Kidney epithelial cell (primary cell): ENCODE measurements at regions not wholly inside any gene's neighbourhood (a gene's known extent, or its start where the extent isn't known, plus 50 kb on each side); places are given as distances from the start of the nearest gene placed in this dataset.
"Not testable (repeated sequence)": the region's sequence is repeated elsewhere in the genome, so short reads cannot be mapped to it uniquely, and the experiment has no call there.

ENCODE experiments used
- DNase-seq: peaks from one replicate; pipeline ENCODE4 v3.0.0-alpha.2; 2010; ENCODE audit warnings: low read depth
- H3K27me3 ChIP-seq: 2 replicates; pipeline ENCODE4 v1.6.0; 2011; ENCODE audit warnings: low read length; ENCODE audit not compliant: control insufficient read depth, insufficient read depth
- H3K36me3 ChIP-seq: 2 replicates; pipeline ENCODE4 v1.5.1; 2011; ENCODE audit warnings: low read length; ENCODE audit not compliant: control insufficient read depth, insufficient read depth
- H3K4me3 ChIP-seq: 2 replicates; pipeline ENCODE4 v1.5.1; 2011; ENCODE audit warnings: low read depth, mild to moderate bottlenecking, control low read depth, low read length
- TF ChIP-seq, protein P1 (sequence below): IDR thresholded peaks from 2 replicates; pipeline ENCODE4 v1.5.1; 2011; ENCODE audit warnings: mild to moderate bottlenecking, moderate library complexity, low read length, control low read depth, inconsistent platforms; ENCODE audit not compliant: insufficient read depth, poor library complexity, severe bottlenecking

DNA sequence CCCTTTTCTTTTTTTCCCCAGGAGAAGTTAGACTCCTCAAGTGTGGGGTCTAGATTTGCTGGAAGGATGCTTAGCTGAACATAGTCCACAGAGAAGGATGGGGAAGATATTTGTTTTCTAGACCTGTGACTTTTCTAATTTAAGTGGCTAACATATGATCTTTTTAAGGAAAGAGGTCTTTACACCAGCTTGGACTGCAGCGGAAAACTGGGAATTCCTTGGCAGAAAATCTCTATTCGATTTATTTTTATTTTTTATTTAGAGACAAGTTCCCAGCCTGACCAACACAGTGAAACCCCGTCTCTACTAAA is 148.4 kb downstream of the MYCN start:
- Histone ChIP-seq H3K36me3 (no peaks in the 10 kb centered on the region), H3K27me3 (no peaks in the 10 kb centered on the region), H3K4me3 (no peak overlapping the region)
- TF ChIP-seq, protein P1, sequence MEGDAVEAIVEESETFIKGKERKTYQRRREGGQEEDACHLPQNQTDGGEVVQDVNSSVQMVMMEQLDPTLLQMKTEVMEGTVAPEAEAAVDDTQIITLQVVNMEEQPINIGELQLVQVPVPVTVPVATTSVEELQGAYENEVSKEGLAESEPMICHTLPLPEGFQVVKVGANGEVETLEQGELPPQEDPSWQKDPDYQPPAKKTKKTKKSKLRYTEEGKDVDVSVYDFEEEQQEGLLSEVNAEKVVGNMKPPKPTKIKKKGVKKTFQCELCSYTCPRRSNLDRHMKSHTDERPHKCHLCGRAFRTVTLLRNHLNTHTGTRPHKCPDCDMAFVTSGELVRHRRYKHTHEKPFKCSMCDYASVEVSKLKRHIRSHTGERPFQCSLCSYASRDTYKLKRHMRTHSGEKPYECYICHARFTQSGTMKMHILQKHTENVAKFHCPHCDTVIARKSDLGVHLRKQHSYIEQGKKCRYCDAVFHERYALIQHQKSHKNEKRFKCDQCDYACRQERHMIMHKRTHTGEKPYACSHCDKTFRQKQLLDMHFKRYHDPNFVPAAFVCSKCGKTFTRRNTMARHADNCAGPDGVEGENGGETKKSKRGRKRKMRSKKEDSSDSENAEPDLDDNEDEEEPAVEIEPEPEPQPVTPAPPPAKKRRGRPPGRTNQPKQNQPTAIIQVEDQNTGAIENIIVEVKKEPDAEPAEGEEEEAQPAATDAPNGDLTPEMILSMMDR: no peak
- no peak for DNase-seq

DNA sequence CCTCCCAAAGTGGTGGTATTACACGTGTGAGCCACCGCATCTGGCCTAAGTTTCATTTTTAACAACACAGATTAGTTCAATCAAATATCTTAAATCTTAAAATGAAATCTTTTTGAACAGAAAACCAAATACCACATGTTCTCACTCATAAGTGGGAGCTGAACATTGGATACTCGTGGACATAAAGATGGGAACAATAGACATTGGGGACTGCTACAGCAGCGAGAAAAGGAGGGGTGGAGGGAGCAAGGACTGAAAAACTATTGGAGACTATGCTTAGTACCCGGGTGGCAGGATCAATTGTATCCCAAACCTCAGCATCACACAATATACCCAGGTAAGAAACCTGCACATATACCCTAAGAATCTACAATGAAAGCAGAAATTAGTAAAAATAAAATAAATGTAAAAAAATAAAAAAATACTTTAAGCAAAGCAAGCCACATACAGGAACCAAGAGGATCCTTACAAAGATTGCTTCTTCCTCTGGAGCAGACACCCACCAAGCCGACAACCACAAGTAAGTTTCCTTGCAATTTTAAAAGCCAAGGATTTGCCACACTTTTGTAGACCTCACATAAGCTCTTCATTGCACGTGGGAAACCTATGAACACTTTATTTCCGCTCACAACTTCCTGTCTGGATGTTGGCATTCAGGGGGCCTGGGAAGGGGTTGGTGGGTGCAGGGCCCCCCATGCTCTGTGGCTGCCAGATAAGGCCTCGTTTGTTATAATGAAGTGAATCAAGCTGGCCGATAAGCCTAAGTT is 147.9 kb downstream of the MYCN start:
- no peaks in the 10 kb centered on the region for H3K27me3 ChIP-seq
- DNase-seq: no peak
- no peak overlapping the region for H3K4me3 ChIP-seq
- TF ChIP-seq, protein P1: no peak
- H3K36me3 ChIP-seq: no peaks in the 10 kb centered on the region

DNA sequence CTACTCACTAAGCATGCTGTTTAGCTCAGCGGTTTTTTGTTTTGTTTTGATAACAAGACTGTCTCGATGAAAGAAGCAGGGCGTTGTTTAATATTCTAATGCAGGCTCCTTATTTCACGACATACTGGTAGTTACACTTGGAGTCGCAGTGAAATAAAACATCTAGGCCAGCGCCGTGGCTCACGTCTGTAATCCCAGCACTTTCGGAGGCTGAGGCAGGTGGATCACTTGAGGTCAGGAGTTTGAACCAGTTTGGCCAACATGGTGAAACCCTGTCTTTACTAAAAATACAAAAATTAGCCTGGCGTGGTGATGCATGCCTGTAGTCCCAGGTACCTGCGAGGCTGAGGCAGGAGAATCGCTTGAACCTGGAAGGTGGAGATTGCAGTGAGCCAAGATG is 145.8 kb downstream of the MYCN start:
- H3K4me3 ChIP-seq, H3K36me3 ChIP-seq, DNase-seq, H3K27me3 ChIP-seq: not testable (repeated sequence)

DNA sequence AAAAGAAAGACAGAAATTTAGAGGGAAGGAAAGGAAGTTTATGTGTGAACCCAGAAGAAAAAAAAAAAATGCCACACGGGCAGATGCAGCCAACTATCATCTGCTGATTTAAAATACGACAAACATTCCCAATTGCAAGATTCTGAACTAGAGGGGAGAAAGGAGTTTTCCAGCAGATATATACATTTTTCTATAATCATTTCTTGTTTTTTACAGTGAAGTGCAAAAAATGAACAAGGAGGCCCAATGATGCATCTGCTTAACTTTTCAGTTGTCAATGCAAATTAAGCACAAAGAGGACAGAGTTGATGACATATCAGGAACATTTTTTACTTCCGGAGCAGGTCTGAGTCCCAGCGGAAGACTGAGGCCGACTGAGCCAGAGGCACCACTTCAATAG is 144.7 kb downstream of the MYCN start:
- TF ChIP-seq, protein P1: no peak
- H3K36me3 ChIP-seq: no peaks in the 10 kb centered on the region
- H3K4me3 ChIP-seq: no peak overlapping the region
- H3K27me3 ChIP-seq: no peaks in the 10 kb centered on the region
- DNase-seq: no peak

DNA sequence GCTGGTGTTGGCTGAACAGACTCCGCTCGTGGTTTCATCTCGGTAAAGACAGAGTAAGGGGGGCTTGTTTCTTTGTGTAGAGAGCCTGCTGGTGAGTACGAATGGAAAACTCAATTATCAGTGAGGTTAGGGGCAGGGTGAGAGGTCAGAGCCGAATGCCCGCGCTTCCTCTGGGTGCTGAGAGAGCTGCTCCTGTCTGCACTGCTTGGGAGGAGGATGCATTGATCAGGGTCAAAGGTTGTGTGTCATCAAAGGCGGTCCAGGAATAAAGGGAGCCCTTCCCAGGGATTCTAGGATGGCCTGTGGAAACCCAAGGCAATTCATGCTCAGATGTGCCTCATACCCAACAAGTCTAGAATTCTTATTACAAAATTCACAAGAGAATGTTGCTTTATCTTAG is 143.9 kb downstream of the MYCN start:
- no peak for DNase-seq
- Histone ChIP-seq H3K27me3 (no peaks in the 10 kb centered on the region), H3K36me3 (no peaks in the 10 kb centered on the region), H3K4me3 (no peak overlapping the region)
- TF ChIP-seq, protein P1: no peak

DNA sequence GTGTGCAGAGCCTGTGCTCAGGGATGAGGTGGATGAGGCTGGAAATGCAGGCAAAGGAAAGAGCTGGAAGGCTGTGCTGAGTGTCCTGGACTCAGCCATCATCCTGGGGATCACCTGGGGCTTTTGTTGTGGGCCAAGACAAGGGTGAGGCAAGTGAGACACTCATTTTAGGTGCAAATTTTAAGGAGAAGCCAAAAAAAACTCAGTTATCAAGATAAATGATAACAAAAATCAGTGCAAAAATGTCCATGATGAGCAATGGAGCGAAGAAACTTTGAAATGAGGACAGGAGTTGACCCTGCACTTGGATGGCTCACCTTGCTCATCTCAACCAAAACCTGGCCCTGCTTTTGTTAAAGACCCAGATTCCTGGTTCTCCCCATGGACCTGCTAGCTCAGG is 141.9 kb downstream of the MYCN start:
- TF ChIP-seq, protein P1: no peak
- Histone ChIP-seq H3K36me3 (no peaks in the 10 kb centered on the region), H3K27me3 (no peaks in the 10 kb centered on the region), H3K4me3 (no peak overlapping the region)
- no peak for DNase-seq
